NCI-H146 treated with DMSO at 0.1 percent for 48 hours (cell line): ENCODE measurements at regions not wholly inside any gene's neighbourhood (a gene's known extent, or its start where the extent isn't known, plus 50 kb on each side); places are given as distances from the start of the nearest gene placed in this dataset.

ENCODE experiments used
- DNase-seq: peaks from one replicate; lab custom pipeline; 2025; ENCODE audit not compliant: unreplicated experiment; lab: John Stamatoyannopoulos, UW

GRCh38 chr13:104759069-104759468 is 1692.9 kb upstream of the SLC10A2 start:
- DNase-seq, result no peak

DNA sequence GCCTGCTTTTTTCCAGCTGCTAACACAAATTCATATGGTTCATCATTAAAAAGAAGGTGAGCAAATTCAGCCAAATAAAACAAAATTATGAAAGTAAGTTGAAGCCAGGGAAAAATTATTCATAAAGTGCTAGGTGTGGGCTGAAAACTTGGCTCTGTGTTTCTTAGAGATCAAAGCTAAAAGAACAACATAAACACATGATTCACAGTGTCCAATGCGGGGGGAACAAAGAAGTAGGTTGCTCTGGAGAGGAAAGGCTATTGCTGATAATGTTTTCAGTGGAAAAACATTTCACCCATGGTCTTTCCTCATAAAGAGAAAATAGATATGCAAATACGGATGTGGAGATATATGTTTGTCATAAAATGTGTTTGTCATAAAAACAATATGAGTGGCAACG is 1691.5 kb upstream of the SLC10A2 start:
- DNase-seq, result no peak

GRCh38 chr13:104750377-104750776 is 1684.2 kb upstream of the SLC10A2 start:
- DNase-seq, result no peak

DNA sequence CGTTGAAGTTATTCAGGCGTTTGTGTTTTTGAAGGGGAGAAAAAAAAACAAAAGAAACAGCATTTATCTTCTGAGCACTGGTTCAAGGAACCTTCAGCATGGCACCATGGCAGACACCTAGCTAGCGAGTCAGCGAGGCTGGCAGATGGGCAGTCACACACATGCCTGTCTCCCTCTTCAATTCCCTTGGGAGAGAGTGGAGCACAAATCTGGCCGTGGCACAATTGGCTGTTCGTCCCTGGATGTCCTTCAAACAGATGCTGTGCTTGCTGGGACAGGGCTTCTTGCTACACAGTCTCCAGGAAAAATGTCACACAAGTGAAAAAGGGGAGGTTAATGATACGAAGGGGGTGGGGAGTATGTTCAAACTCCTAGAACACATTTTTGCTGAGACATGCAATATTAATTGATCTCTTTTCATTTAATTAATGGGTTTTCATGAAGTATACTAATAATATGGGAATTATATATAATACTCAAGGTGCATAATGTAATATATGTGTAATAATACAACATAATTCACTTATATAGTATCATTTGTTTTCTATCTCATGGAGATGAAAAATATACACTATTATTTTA is 1674.5 kb upstream of the SLC10A2 start:
- no peak for DNase-seq

GRCh38 chr13:104737713-104738112 is 1671.5 kb upstream of the SLC10A2 start:
- no peak for DNase-seq

GRCh38 chr13:104733427-104733826 is 1667.2 kb upstream of the SLC10A2 start:
- DNase-seq, result no peak

DNA sequence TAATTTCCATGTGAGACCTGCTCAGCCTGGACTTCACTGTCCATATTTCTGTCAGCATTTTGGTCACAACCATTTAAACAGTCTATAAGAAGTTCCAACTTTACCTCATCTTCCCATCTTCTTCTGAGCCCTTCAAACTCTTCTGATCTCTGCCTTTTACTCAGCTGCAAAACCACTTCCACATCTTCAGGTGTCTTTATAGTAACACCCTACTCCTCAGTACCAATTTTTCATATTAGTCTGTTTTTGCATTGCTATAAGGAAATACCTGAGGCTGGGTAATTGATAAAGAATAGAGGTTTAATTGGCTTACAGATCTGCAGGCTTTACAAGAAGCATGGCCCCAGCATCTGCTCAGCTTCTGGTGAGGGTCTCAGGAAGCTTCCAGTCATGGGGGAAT is 1648.9 kb upstream of the SLC10A2 start:
- no peak for DNase-seq

GRCh38 chr13:104705031-104705750 is 1639.0 kb upstream of the SLC10A2 start:
- DNase-seq, result no peak

DNA sequence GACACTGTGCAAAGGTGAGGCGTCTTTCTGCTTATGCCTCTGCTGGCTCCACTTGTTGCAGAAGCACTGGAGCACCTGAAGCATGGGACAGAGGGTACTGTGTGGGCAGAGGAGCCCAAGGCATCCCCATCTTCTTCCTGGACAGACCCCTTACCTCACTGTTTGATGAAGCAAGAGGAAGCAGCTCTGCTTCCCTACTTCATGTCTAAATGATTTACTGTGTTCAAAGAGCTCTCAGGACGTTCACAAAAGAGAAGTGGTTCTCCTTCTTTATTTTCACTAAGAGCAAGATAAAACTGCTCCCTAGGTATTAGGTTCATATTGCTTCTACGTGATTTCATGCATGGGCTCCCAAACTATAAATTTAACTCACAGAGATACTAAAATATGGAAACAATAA is 1635.4 kb upstream of the SLC10A2 start:
- DNase-seq, result no peak

DNA sequence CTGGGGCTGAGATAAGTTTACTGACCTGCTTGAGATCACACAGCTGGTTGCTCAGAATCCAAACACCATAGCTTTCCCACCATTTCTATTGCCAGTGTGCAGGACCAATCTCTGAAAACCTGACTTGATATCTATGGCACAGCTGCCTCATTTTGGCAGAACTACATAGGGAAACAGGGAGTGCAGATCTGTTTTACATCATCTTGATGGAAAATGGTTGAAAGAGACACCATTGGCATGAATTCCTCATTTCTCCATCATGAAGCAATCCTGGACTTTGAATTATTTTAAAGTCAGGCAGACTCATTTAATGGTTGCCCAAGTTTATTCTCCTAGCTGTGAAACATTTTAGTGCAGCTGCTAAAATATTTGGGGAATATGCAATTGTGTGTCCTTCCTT is 1628.2 kb upstream of the SLC10A2 start:
- DNase-seq, result no peak

DNA sequence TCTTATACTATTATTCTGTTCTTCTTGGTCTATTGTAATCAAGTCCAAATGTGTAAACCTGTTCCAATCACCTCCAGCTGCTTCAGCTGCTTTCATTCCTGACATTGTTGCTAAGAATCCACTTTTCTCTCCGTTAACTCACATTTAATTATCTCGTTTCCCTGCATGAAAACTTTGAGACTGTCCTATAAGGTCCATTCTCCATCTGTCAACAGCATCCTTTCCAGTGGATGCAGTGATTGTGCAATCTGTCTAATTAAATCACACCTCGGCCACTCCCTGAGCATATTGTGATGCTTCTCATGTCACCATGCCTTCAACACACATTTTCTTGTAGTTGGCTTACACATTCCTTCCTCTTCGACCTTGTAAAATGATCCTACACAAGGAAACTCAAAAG is 1626.9 kb upstream of the SLC10A2 start:
- DNase-seq, result no peak

DNA sequence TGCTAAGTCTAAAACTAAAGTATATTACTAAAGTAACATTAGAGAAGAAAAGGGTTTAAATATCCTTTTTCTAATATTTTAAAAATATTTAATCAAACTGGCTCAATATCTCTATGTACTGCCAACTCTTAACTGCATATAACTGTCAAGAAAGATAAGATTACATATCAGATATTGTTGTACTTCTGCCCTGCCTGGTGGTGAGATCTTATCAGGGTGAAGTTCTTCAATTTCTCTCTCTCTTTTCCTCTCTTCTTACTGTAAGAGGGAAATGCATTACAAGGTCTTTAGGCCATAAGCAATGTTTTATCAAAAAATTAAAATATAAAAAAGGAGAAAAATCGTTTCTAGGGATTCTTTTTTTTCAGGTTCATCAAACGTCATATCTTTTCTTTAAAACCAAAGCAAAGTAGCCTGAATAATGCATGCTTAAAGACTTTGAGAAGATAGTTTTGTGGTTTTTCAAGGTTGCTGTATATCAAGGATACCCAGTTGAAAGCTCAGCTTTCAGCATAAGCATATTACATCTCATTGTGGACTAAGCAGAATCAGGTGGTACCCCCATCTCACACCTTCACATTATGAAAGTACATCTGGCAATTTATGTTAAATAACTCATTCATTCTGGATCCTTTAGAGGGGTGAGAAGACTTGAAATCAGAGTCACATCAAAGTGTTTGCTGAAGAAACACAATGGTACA is 1625.7 kb upstream of the SLC10A2 start:
- DNase-seq, result no peak

- DNase-seq, result no peak
Measured at GRCh38 chr13:104686484-104686883, 1620.3 kb upstream of the SLC10A2 start.

DNA sequence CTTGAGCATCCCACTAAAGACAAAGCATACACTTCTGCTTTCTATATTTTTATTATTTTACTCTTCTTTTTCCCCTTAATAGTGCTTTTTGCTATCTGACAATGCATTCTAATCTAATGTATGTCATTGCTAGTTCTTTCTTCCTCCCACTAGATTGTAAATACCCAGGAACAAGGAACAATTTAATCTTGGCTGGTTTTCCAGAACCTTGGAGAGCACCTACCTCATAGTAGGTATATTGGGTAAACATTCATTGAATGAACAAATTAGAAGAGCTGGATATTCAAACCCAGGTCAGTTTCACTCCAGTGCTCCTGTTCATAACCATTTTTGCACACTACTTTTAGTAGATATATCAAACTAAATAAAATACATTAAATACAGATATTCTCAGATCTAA is 1617.6 kb upstream of the SLC10A2 start:
- DNase-seq, result no peak

DNA sequence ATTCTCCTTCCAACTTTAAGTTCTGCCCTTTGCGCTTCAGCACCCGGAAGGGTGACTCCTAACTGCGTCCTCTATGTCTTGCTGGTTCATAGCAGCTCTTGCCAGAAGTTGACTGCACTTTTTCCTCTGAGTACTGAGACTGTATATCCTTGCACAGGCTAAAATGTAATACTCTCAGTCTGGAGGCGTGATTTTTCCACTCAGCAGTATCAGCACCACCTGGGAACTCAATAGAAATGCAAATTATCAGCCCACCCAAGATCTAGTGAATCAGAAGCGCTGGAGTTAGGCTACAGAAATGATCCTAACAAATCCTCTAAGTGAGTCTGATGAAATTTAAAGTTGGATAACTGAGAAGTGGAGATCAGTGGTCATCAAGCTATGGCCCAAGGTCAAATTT is 1611.9 kb upstream of the SLC10A2 start:
- no peak for DNase-seq

- DNase-seq, result no peak
Measured at GRCh38 chr13:104671901-104672300, 1605.7 kb upstream of the SLC10A2 start.

DNA sequence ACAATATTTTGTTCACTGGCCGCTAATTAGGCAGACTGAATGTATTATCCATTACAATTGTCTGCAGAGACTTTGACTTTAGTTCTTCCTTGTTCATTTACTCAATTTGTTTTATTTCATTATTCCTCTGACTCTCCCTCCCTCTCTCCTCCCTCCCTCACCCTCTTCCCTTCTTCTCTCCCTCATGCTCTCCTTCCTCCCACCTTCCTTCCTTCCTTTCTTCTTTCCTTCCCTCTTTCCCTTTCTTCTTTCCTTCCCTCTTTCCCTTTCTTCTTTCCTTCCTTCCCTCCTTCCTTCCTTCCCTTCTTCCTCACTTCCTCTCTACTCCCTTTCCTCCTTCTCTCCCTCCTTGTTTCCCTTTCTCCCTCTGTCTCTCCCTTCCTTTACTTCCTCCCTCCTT is 1591.0 kb upstream of the SLC10A2 start:
- DNase-seq, result no peak

- no peak for DNase-seq
Measured at GRCh38 chr13:104650431-104650830, 1584.2 kb upstream of the SLC10A2 start.

- DNase-seq, result no peak
Measured at GRCh38 chr13:104648291-104648690, 1582.1 kb upstream of the SLC10A2 start.

GRCh38 chr13:104645786-104646185 is 1579.6 kb upstream of the SLC10A2 start:
- DNase-seq, result no peak

DNA sequence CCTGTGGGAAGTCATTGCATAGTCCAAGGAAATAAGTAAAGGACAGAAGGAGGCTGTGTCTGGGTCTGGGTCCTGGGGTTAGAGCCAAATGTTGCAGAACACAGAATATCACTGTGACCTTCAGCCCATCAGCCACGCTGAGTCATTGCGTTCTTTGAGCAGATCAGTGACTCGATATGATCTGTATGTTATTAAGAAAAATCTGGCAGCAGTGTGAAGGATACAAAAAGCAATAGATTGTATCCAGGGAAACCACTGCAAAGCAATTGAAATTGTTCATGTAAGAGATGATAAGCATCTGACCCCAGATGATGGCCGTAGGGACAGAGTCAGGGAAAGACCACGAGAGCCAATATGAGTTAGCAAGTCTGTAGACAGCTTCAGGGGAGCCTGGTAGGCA is 1575.1 kb upstream of the SLC10A2 start:
- no peak for DNase-seq

DNA sequence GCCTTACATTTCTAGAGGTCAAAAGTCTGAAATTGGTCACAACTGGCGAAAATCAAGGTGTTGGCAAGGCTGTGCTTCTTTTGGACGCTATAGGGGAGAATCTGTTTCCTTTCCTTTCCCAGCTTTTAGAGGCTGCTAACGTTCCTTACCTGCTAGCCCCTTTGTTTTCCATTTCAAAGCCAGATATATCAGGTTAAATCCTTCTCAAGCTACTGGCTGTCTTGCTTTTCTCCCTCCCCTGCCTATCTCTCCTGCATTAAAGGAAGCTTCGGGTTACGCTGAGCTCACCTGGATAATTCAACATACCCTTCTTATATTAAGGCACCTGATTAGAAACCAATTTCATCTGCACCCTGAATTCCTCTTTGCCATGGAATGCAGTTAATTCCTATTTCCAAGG is 1569.7 kb upstream of the SLC10A2 start:
- DNase-seq, result no peak
